NCI-H2107 treated with DMSO at 0.1 percent for 48 hours (cell line): ENCODE measurements at regions not wholly inside any gene's neighbourhood (a gene's known extent, or its start where the extent isn't known, plus 50 kb on each side); places are given as distances from the start of the nearest gene placed in this dataset.
"Not testable (repeated sequence)": the region's sequence is repeated elsewhere in the genome, so short reads cannot be mapped to it uniquely, and the experiment has no call there.

Experiments
- DNase-seq: peaks from one replicate; lab custom pipeline; 2025; ENCODE audit not compliant: unreplicated experiment; lab: John Stamatoyannopoulos, UW

DNA sequence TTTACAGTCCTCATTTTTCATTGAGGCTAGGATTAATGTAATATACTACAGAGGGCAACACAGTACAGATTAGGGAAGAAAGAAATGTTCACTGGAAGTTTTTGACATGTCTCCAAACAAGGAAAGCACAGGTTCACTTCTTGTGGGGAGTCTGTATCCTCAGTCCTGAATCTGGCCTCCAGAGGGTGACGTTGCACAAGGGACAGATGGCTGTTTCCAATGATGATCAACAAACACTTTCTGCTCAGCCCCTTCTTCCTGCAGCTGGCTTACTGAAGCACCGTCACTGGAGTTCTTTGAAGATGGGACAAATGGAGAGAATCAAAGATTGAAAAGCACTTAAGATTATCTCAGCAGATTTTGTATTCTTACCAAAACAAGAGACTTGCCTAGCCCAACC, 123.3 kb upstream of the OR4E1 start:
- no peak for DNase-seq

DNA sequence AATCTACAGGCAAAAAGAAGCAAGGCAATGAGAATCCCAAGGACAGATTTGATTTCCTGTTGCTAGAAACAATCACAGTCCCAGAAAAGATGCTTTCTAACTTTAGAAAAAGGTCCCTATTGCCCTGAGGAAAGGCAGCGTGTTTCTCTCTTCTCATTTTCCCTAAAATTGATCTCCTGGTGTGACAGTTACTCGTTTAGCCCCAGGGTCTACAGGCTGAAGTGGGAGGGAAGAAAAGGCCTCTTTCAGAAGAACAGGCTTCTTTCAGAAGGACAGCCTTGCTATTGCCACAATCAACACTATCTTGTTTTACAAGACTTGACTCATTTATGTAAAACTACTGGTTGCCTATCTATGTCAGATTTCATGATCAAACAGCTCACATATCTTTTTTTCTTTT, 121.8 kb upstream of the OR4E1 start:
- DNase-seq: no peak

DNA sequence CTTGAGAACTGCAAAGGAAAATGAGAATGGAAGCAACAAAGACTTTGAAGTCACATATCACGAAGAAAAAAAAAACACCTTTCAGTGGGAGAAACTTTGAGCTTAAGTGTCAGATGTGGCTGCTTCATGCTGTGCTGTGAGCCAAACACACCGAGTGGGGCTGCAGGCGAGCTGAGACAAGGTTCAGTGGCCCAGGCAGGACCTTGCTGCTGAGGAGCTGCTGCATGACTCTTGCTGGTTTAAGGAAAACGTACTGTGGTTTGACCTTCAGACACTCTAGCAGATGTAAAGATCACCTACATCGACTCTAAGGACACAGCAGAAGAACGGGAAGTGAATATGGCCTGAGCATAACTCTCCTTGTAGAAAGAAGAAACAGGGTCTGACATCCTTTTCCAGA, 118.1 kb upstream of the OR4E1 start:
- DNase-seq: no peak

DNA sequence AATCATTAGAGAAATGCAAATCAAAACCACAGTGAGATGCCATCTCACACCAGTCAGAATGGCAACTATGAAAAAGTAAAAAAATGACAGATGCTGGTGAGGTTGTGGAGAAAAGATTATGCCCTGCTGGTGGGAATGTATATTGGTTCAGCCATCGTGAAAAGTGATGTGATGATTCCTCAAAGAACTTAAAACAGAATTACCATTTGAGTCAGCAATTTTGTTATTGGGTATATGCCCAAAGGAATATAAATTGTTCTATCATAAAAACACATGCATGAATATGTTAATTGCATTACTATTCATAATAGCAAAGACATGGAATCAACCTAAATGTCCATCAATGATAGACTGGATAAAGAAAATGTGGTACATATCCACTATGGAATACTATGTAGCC, 115.1 kb upstream of the OR4E1 start:
- DNase-seq: not testable (repeated sequence)

DNA sequence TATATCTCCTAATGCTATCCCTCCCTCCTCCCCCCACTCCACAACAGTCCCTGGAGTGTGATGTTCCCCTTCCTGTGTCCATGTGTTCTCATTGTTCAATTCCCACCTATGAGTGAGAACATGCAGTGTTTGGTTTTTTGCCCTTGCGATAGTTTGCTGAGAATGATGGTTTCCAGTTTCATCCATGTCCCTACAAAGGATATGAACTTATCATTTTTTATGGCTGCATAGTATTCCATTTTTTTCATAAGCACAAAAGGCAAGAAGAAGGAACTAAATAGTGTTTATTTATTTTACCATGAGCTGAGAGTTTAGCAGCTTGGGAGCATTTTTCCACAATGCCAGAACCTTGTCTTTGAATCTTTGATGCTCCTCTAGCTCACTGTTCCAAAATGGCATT, 113.6 kb upstream of the OR4E1 start:
- not testable (repeated sequence) for DNase-seq

DNA sequence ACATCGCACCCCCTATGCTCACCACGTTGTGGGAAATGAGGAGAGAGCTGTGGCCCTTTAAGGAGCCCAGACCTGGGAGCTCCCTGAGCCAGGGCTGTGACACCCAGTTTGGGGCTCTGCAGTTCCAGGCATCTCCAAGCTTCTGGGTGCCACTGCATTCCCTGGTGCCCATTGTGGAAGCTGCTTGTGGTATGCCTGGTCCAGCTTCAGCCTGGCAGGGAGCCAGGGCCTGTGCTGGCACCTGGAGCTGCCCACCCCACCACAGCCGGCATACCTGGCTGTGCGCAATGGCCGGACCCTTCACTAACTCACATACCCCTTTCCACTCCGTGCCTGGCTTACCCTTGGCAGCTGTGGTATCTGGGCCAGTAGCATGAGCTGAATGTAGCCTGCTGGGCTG, 107.9 kb upstream of the OR4E1 start:
- no peak for DNase-seq

DNA sequence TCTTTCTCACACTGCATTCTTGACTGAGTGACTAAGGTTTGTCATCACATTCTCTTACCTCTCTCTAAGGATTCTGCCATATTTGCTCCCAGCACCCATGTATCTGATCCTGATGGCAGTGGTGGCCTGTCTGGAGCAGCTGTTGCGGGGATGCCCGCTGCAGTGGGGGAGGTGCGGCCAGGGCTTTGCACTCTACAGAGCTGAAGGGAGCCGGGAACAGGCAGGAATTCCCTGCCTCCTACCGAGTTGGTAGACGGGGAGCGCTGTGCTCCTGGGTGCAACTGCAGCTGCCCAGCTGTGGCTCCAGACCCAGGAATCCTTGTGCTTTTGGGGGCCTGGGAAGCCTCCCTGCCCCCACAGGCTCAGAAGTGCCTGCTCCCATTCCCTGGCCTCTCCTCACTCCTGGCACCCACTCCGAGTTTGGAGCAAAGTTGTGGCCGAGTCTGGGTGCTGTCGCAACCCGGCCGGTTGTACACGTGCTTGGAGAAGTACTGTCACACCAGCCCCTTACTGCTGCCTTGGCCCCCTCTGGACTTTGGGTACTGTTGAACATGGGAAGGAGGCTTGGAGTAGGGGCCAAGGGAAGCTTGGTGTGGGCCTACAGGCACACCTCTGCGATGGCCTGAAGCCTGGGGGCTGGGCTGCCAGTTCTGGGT, 106.9 kb upstream of the OR4E1 start:
- DNase-seq: no peak

DNA sequence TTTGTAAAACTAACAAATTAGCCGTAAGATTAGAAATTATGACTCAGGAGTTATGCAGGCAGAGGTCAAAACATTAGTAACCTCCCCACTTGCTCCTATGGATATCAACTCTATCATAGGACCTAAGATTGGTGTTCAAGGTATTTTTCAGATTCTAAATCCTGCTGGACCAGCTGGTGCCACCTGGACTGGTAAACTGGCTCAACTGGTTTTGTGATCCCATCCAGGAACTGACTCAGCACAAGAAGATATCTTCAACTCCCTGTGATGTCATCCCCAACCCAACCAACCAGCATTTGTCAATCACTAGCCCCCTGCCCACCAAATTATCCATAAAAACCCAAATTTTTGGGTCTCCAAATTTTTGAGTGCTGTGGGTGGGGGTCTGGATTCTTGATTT, 98.1 kb upstream of the OR4E1 start:
- no peak for DNase-seq

DNA sequence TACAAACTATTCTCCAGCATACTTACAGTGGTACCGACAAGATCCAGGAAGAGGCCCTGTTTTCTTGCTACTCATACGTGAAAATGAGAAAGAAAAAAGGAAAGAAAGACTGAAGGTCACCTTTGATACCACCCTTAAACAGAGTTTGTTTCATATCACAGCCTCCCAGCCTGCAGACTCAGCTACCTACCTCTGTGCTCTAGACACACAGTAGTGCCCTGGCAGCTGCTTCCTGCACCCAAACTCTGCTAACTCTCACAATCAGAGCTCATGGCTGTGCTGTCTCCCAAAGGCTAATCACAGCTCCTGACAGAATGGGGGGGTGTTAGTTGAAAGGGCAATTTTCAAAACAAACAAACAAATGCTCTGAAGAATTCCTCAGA, 95.2 kb upstream of the OR4E1 start:
- no peak for DNase-seq

DNA sequence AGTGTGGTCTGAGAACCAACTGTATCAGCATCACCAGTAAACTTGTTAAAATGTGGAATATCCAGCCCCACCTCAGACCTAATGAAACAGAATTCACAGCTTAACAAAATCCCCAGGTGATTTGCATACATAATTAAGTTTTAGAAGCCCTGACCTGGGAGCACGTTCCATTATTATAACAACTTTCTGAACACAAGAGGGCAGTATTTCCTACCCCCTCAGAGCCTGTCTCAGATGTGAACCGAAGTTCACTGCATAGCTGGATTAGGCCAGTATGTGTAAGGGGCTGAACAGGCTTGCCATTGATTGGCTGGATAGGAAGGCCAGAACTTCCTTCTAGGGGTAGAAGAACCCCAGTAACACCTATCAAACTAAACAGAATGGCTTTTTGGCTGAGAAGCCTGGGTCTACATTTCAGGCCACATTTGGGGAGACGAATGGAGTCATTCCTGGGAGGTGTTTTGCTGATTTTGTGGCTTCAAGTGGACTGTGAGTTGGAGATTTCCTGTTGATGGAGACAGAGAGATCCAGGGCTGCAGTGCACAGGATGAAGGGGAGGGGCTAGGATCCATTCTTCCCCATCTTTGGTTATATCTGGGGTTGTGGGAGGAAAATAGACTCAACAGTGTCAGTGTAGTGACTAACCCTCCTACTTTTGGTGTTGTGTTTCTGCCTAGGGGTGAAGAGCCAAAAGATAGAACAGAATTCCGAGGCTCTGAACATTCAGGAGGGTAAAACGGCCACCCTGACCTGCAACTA, 94.7 kb upstream of the OR4E1 start:
- DNase-seq: peak; percentile 8

DNA sequence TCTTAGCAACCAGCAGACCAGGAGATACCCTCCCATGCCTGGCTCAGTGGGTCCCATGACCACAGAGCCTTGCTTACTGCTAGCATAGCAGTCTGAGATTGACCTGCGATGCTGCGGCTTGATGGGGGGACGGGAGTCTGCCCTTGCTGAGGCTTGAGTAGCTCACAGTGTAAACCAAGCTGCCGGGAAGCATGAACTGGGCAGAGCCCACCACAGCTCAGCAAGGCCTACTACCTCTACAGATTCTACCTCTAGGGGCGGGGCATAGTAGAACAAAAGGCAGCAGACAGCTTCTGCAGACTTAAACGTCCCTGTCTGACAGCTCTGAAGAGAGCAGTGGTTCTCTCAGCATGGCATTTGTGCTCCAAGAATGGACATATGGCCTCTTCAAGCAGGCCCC, 86.7 kb upstream of the OR4E1 start:
- not testable (repeated sequence) for DNase-seq

DNA sequence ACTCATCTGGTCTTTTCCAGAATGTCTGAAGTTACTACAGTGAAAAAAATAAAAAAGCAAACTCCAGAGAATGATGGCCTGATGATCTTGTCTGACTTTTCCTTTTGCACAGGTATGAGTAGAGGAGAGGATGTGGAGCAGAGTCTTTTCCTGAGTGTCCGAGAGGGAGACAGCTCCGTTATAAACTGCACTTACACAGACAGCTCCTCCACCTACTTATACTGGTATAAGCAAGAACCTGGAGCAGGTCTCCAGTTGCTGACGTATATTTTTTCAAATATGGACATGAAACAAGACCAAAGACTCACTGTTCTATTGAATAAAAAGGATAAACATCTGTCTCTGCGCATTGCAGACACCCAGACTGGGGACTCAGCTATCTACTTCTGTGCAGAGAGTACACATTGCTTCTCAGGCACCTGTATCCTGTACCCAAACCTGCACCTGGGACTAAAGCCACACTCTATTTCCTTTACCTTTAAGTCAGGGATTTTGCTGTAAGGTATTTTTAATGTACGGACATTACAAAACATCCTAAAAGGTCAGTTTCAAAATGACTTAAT, 75.8 kb upstream of the OR4E1 start:
- DNase-seq: no peak

DNA sequence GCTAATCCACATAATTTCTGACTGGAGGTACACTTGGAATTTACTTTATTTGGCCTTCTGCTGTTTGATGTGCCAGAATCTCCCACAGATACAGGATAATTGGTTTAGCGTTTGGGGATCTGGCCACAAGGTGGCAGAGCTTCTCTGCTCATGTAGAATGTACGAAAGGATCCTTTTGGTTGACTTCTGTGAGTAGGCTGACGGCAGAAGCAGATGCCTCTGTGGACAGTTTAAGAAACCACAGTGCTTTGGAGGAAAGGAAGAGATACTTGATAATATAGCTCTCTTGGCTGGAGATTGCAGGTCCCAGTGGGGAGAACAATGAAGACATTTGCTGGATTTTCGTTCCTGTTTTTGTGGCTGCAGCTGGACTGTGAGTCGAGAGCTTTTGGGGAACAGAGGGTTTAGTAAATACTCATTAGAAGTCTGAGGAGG, 75.3 kb upstream of the OR4E1 start:
- DNase-seq: peak; percentile 18

DNA sequence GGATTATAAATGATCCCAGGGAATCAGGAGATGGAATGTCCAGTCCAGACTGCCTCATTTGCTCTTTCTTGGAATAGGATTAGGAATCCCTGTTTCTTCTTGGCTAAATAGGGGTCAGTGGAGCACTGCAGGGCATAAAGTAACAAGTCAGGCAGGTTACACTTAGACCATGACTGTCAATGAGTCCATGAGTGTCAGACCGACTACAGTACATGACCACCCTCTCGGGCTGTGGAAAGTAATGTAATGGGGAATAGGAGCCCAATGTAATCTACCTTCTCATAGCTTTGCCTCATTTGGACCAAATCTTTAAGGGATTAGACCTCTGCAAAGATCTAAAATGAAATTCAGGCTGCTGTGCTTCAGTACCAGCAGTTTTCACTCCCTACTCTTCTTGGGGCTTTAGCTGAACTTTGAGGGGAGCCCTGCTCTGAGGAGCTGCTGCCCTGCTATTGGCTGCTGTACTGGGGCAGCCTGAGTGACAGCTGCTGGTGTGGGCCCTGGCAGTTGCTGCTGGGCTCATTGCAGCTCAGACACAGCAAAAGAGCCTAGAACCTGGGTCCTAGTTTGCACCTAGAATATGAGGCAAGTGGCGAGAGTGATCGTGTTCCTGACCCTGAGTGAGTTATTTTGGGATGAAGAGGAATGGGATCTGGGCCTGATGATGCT, 62.2 kb upstream of the OR4E1 start:
- DNase-seq: no peak

DNA sequence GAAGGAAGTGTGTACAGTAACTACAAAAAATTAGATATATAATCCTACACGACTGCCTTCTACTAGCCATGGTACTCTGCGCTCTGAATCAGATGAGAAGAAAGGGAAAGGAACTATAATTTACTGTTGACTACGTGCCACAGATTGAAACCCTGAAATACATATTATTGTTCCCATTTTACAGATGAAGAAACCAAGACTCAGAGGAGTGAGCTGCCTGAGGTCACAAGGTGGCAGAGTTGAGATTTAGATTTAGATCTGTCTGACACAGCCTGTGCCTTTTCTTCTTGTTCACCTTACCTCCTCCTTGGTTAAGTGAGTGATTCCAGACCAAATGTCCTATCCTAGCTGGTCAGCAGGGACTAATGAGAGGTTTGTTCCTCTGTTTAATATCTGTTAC, 61.6 kb upstream of the OR4E1 start:
- DNase-seq: no peak

DNA sequence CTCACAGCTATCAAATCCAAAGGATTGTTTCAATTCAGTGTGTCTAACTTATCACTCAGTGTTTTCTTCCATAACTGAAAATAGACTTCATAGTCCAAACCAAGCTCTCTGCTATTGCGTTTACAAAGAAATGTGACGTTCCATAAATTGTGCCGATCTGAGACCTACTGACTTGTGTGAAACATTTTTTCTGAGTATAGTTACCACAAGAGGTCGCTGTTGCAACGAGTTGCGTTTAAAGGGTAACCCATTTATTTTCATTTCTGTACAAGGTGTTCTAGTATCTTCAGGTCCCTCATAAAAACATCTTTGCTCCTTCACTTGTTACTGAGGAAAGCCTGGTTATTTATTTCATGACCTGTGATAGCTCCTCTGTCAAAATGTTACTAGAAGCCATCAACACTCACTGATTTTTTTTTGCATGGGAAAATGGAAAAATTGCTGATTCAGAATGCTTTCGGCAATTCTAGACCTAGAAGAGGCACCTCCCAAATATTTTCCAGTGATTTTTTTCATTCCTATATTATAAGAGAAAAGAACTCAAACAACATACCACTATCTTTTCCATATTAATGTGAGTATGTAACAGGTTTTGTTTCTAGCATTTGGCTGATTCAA, 60.9 kb upstream of the OR4E1 start:
- peak; percentile 38 for DNase-seq

DNA sequence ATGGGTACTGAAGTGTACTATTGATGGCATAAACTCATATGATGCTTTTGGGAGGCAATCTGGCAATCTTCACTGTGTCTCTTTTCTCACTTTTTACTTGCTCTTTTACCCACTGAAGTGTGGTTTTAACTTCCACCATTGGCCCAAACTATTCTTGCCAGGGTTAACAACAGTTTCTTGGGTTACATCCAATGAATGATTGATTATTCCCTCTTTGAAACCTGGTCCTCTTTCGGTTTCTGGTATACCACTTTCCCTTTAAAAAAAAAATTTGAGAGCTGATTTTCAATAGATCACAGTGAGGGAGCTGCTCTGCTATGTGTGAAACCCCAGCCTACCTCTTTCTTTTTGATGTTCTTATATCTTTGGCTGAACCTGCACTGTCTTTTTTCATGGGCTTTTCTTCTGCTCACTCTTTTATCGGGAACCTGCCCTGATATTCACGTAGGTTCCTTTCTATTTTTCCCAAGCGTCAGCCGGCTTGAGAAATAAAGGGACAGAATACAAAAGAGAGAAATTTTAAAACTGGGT, 56.1 kb upstream of the OR4E1 start:
- no peak for DNase-seq

DNA sequence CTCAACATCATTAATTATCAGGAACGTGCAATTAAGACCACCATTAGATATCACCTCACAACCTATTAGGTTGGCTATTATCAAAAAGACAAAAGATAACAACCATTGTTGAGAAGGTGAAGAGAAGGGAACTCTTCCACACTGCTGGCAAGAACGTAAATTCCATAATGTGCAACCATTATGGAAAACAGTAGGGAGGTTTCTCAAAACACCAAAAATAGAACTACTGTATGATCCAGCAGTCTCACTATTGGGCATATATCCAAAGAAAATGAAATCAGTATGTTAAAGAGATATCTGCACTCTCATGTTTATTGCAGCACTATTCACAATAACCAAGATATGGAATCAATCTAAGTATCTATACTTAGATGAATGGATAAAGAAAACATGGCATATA, 51.6 kb upstream of the OR4E1 start:
- no peak for DNase-seq

DNA sequence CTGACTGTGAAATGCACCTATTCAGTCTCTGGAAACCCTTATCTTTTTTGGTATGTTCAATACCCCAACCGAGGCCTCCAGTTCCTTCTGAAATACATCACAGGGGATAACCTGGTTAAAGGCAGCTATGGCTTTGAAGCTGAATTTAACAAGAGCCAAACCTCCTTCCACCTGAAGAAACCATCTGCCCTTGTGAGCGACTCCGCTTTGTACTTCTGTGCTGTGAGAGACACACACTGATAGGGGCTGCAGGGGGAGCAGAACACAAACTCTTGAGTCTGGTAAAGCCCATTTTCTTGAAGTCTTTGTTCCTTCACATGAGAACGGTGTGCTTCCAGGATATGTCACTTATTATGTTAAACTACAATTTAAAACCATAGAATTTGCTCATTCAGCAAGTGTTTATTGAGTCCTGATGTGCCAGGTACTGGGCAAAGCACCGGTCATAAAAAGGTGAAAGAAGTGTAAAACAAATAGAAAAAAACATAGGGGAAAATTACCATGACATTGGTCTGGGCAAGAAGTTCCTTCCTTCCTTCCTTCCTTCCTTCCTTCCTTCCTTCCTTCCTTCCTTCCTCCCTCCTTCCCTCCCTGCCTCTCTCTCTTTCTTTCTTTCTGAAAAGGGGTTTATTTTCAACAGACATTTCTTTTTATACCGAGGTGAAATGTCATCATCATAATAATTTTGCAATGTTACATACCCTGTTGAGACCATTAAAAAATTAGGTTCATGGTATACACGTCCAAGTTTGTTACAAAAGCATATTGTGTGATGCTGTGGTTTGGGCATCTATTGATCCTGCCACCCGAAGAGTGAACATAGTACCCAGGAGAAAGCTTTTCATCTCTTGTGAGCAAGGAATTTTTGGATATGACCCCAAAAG, 50.7 kb upstream of the OR4E1 start:
- no peak for DNase-seq

DNA sequence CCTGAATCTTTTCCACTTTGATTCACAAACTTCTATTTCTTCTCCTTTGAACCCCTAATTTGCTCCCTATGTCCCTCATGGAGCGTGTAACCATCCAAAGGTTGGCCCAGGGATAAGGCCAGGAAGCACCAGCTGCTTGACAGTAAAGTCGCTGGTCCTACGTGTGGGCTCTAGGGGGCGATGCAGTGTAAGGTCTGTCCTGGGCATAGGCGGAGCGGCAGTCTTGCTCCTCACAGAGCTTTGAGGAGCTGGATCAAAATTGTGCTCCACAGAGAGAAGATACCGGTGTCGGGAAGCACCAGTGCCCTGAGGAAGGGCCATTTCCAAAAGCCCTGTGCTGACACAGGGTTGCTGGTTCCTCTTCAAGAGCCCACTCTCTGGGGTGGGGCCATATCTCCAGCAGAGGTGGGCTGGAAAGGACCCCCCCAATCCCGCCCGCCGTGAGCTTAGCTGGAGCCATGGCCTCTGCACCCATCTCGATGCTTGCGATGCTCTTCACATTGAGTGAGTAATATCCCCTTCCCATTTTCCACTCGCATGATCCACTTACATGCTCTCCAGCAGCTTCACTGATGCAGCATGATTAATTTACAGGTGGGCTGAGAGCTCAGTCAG, 49.9 kb upstream of the OR4E1 start:
- no peak for DNase-seq
